GM19468 (cell line): ENCODE measurements at regions not wholly inside any gene's neighbourhood (a gene's known extent, or its start where the extent isn't known, plus 50 kb on each side); places are given as distances from the start of the nearest gene placed in this dataset.
"Not testable (repeated sequence)": the region's sequence is repeated elsewhere in the genome, so short reads cannot be mapped to it uniquely, and the experiment has no call there.

Source experiments
- ATAC-seq: cut with Tn5 transposase; IDR thresholded peaks from one replicate; pipeline ENCODE4 v1.9.1; 2021; ENCODE audit warnings: mild to moderate bottlenecking, moderate library complexity, moderate number of reproducible peaks; ENCODE audit not compliant: unreplicated experiment; ENCODE audit errors: extremely low read depth

GRCh38 chr5:53160895-53161294 is 51.3 kb upstream of the MOCS2 start:
- no peak for ATAC-seq

GRCh38 chr5:53161876-53162275 is 52.3 kb upstream of the MOCS2 start:
- no peak for ATAC-seq

DNA sequence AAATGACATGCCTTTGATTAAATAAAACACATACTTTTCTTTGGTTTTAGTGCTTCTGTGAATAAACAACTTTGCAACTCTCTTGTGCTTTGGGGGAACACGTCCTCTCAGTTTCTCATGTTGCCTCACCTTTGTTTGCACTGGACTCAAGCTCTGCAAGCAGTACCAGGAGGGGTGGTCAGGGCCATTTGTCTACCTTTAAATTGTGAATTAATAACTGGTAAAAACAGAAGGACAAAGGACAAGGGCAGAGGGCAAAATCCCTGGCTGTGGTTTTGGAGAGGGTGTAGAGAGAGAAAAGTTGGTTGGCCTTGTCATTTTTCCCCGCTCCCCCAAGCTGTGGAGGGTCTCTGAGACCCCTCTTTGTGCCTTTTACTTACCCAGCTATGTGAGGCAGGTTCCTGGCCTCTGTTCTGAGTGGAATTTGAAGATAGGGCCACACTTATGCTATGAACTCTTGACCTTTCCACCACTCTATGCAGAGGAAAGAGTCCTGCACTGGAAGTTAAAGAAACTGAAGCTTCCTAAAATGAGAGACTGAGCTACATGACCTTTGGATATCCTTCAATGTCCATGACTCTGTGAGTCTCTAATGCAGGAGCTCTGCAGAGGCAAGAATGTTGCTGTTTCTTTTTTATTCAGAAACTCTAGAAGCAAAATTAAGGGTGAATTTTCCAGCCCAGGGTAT is 55.1 kb upstream of the MOCS2 start:
- ATAC-seq, result no peak

GRCh38 chr5:53165431-53166182 is 56.0 kb upstream of the MOCS2 start:
- no peak for ATAC-seq

- ATAC-seq, result no peak
Observed at GRCh38 chr5:53166183-53166495, 56.6 kb upstream of the MOCS2 start.

- no peak for ATAC-seq
Observed at GRCh38 chr5:53167836-53168235, 58.3 kb upstream of the MOCS2 start.

DNA sequence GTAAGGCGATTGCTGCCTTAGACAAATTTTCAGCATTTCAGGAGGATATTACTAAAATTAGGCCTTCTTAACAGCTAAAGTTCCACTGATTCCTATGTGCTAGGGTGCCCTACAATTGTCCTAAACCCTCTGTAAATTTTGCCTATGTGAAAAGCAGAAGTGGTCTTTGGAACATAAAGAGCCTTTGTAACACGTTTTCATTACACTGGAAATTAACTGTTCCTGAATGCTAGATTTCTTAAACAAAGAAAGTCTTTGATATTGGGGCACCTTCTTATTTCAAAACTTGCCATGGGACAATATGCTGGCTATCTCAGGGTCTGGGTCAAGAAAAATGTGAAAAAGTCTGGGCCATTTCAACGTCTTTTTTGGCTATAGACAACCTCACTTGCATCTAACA is 60.4 kb upstream of the MOCS2 start:
- no peak for ATAC-seq

DNA sequence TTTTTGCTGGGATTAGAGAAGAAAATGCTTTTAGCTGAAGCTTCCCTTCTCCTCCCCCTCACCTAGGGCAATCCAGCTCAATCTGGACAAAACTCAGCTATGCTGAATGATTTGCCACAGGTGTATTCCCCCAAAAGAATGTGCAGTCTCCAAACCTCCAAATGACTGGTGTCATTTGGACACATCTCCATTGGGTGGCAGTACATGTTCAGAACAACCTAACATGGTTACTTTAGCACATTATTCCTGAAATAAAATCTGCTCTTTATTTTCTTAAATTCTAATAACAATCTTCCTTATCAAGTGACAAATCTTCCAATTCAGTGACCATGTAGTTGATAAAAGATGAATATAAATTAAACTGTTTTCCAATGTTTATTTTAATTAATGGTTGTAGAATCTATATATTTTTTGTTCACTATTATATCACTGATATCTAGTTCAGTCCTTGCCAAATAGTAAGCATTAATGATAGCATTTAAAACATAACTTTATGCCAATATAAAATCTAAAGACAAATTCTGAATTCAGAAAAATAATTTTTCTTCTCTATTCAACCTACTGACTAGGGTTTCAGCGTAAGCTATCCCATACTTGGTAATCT is 61.3 kb upstream of the MOCS2 start:
- no peak for ATAC-seq

DNA sequence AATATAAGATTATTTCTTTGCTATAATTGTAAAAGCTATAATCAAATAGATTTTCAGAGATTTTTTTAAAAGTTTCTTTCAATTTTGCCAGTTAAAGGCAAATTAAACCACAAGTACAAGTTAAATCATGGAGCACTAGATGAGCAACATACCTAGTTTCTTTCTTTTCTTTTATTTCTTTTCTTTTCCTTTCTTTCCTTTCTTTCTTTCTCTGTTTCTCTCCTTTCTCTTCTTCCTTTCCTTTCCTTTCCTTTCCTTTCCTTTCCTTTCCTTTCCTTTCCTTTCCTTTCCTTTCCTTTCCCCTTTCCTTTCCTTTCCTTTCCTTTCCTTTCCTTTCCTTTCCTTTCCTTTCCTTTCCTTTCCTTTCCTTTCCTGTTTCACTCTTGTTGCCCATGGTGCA is 62.5 kb upstream of the MOCS2 start:
- ATAC-seq, result not testable (repeated sequence)

DNA sequence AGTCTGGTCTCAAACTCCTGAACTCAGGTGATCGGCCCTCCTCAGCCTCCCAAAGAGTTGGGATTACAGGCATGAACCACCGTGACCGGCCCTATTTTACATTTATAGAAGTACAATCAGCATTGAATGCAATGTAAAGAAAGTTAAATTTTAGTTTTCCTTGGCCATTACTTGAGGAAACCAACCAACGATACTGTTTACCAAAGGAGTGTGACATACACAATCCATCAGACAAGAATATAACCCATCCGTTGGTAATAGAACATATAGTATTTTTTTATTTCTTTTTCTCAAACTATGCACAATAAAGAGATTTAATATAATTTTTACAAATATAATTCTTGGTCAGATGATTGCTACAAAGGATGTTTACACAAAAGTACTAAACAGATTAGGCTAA is 63.1 kb upstream of the MOCS2 start:
- no peak for ATAC-seq

DNA sequence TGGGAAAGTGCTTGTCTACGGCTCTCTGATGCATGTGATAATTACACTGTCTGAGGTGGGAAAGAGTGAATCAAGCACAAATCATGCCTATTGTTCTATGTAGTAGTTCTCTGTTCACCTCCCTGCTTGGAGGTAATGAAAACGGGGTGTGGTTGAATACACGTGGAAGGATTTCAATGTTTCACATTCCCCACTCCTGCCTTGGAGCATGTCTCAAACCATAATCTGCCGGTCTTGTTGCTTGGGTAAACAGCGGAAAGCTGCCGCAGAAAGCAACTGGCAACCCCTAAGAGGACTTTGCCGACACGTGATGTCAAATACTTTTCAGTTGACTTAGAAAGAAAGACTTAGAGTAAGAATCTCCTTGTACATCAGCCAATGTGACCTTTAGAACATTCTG is 63.5 kb upstream of the MOCS2 start:
- no peak for ATAC-seq

- no peak for ATAC-seq
Observed at GRCh38 chr5:53178830-53179229, 69.3 kb upstream of the MOCS2 start.

DNA sequence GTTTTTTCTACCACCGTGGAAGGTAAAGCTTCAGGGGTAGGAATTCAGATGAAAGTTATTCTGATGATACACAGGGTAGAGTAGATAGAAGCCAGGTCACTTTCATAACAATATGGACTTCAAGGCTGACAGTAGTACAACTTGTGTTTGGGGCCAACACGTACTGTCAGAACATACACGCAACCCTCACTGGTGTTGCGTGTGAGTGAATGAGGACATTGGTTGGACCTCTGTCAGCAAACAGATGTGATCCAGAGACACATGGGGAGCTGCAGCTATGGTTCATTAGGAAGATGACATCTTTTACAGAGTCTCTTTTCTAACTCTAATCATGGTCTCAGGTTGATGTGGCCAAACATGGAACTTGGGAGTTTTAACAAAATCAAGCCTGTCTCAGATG is 70.1 kb upstream of the MOCS2 start:
- no peak for ATAC-seq

DNA sequence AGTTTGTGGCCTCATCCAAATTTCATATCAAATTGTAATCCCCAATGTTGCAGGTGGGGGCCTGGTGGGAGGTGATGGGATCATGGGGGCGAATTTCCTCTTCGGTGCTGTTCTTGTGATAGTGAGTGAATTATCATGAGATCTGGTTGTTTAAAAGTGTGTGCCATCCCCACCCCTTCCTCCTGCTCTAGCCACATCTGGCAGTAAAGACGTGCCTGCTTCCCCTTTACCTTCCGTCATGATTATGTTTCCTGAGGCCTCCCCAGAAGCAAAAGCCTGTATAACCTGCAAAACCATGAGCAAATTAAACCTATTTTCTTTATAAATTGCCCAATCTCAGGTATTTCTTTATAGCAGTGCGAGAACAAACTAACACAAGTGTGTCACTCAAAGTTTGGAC is 71.0 kb upstream of the MOCS2 start:
- ATAC-seq, result no peak

DNA sequence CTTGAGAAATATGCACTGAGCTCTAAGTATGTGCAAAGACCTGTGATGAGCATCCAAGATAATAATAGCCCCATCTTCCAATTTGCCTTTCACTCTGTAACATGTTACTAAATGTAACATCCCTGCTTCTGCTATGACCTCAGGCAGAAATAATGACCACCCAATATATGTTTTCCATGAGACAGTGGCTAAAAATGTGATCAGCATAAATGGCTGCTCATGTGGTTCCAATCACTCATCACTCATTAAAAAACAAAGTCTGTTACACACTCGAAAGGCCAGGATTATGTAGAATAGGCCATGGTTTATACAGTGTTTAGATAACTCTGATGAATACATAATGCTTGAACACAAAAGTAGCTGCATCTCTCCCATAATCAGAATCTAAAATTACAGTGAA is 71.4 kb upstream of the MOCS2 start:
- no peak for ATAC-seq

DNA sequence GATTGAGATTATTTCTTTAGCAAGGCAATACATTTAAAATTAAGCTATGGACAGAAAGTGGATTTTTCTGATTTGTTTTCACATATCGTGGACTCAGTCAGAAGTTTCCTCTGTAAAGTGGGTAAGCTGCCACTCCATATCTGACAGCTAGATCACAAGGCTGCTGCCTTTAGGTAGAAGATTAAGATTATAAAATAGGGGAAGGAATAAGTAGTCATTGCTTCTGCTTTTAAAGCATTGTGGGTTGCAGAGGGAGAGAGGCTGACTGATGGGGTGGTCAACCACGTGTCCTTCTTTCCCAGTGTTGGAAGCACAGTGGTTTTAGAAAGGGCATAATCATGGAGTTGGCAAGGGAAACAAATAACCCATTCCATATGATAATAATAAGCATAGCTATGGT is 74.3 kb upstream of the MOCS2 start:
- no peak for ATAC-seq

DNA sequence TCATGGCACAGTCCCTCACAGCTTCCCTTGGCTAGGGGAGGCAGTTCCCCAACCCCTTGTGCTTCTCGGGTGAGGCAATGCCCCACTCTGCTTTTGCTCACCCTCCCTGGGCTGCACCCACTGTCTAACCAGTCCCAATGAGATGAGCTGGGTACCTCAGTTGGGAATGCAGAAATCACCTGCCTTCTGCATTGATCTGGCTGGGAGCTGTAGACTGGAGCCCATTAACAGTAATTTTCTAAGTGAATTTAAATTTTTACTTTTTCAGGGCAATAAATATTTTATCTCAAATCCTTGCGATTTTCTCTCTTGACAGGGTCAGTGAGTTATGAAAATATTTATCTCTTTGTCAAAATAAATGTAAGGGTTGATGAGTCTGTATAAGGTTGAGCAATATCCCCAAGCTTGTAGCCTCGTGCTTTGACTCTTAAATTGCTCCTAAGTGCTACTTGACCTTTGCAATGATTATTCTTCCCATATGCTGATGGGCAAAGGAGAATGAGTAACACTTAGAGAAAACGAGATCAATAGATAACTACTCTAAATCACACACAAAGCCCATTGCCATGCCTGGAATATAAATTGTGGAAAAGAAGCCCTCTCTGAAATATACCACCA is 82.1 kb upstream of the MOCS2 start:
- no peak for ATAC-seq

GRCh38 chr5:53194086-53194485 is 84.5 kb upstream of the MOCS2 start:
- no peak for ATAC-seq

DNA sequence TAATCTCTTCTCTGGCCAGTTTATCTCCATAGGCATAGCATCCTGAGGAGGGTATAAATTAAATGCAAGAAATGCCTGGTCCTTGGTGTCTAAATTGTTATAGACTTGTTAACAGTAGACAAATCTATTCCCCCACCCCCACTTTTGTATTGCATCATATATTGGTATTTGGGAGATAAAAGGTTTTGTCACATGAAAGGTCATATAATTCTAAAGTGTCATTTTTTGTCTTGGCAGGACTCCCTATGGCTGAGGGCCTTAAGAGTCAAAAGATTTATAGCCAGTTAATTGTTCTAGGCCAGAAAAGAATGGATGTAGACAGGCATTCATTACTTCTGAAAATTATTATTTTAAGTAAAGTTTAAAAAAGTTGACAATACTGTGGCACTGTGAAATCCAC is 90.3 kb upstream of the MOCS2 start:
- no peak for ATAC-seq

- no peak for ATAC-seq
Observed at GRCh38 chr5:53200306-53200705, 90.7 kb upstream of the MOCS2 start.

- no peak for ATAC-seq
Observed at GRCh38 chr5:53201746-53202145, 92.2 kb upstream of the MOCS2 start.
